Transverse colon (tissue), 4 donors: ENCODE measurements at regions not wholly inside any gene's neighbourhood (a gene's known extent, or its start where the extent isn't known, plus 50 kb on each side); places are given as distances from the start of the nearest gene placed in this dataset.

Source experiments
- DNase-seq: peaks from one replicate; pipeline ENCODE4 v3.0.0-alpha.2; 2019
- H3K27ac ChIP-seq, 4 donors: fragments of 200-600 bp; sonication (generic); 2 replicates each; pipeline ENCODE4 v1.5.1; 2016 to 2018; ENCODE audit warnings: inconsistent platforms in 4 of 4
- H3K27me3 ChIP-seq: fragments of 200-600 bp; sonication (generic); 2 replicates; pipeline ENCODE4 v1.5.1; 2017; ENCODE audit warnings: inconsistent platforms
- H3K36me3 ChIP-seq, 4 donors: fragments of 200-600 bp; sonication (generic); 2 replicates each; pipeline ENCODE4 v1.5.1; 2017 to 2019; ENCODE audit warnings: inconsistent platforms in 4 of 4
- H3K4me1 ChIP-seq, 4 donors: fragments of 200-600 bp; sonication (generic); 2 replicates each; pipeline ENCODE4 v1.5.1; 2017 to 2020; ENCODE audit warnings: inconsistent platforms in 4 of 4
- H3K4me3 ChIP-seq, 4 donors: fragments of 200-600 bp; sonication (generic); 1 replicate in 1 of 4; 2 replicates in 3 of 4; pipeline versions ENCODE4 v1.5.1 to v1.6.1; 2017 to 2019; ENCODE audit warnings: inconsistent platforms in 4 of 4
- H3K9me3 ChIP-seq, 2 donors: fragments of 200-600 bp; sonication (generic); 2 replicates each; pipeline ENCODE4 v1.5.1; 2017 to 2019; ENCODE audit warnings: inconsistent platforms in 2 of 2
- CTCF ChIP-seq, 5 experiments: fragments of 200-600 bp in 3 of 5; fragments of 450-650 bp in 2 of 5; sonication (generic) in 3 of 5; IDR thresholded peaks; 1 replicate in 2 of 5; 2 replicates in 3 of 5; pipeline ENCODE4 v1.5.1; 2016 to 2017; ENCODE audit warnings: antibody characterized with exemption in 5 of 5, inconsistent platforms in 3 of 5, mild to moderate bottlenecking in 2 of 5, moderate library complexity in 1 of 5
- EP300 ChIP-seq: sonication (generic); formaldehyde crosslinking; IDR thresholded peaks from one replicate; pipeline ENCODE4 v1.6.1; 2017; ENCODE audit warnings: antibody characterized with exemption, low read depth
- POLR2A ChIP-seq: fragments of 450-650 bp; IDR thresholded peaks from one replicate; pipeline ENCODE4 v1.6.1; 2016; ENCODE audit warnings: antibody characterized with exemption, mild to moderate bottlenecking, moderate library complexity
- POLR2AphosphoS5 ChIP-seq, 3 donors: sonication (generic); formaldehyde crosslinking; IDR thresholded peaks; one replicate each; pipeline ENCODE4 v1.6.1; 2016; ENCODE audit warnings: antibody characterized with exemption in 3 of 3
- WGBS, 2 donors: methylation state at CpG; one replicate each; pipeline ENCODE4 v1.1.5; 2018; ENCODE audit warnings: low coverage in 1 of 2; 5-methylcytosine and 5-hydroxymethylcytosine counted together
- in situ Hi-C, 4 donors: fragments of 200-750 bp; cut with MboI; loops; one replicate each; pipeline versions ENCODE4 v1.15.0 to v1.15.1; 2017; ENCODE audit warnings: low sequenced_read_pairs in 3 of 4, low pct_ligation_motif_present in 1 of 4, low pct_unique_long_range_greater_than_20kb in 1 of 4
- intact Hi-C: fragments of 100-400 bp; cut with DNase I; formaldehyde crosslinking; loops from one replicate; pipeline ENCODE4 v1.15.1; 2023; ENCODE audit warnings: low total_unique reads

DNA sequence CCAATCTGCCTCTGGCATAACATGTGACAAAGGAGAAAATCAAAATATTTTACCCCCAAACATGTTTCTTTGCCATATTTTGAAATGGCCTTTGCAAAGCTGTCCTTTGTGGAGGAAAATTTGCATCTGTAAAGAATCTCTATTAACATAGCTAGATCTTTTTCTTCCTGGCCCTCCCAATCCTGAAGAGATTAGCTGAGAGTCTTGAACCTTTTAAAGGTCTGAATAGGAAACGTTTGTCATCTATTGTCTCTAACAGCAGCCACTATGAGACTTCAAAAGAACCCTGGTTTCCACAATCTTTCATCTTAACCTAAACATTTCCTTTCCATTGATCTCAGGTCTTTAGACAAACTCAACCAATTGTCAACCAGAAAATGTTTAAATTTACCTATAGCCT, 520.9 kb upstream of the TGFBR2 start:
- 49 to 58% methylated on average over 1 of the region's 1 CpG for WGBS, 2 donors
- H3K27me3 ChIP-seq: no peaks in the 10 kb centered on the region
- H3K27ac ChIP-seq: no peak overlapping the region
- intact Hi-C loops (no loop called here), in situ Hi-C loops (no loop called here)
- no peaks in the 10 kb centered on the region for H3K9me3 ChIP-seq
- TF ChIP-seq POLR2AphosphoS5 (IDR thresholded peaks at IDR 0.05): no peak
- no peak for TF ChIP-seq CTCF (IDR thresholded peaks at IDR 0.05)
- no peak for TF ChIP-seq EP300
- TF ChIP-seq POLR2A: no peak
- H3K4me3 ChIP-seq: no peak overlapping the region
- no peak for DNase-seq
- H3K4me1 ChIP-seq: peaks cover 0 to 15% (median 12%) of the 10 kb centered on the region in 4 donors
- H3K36me3 ChIP-seq: no peaks in the 10 kb centered on the region

DNA sequence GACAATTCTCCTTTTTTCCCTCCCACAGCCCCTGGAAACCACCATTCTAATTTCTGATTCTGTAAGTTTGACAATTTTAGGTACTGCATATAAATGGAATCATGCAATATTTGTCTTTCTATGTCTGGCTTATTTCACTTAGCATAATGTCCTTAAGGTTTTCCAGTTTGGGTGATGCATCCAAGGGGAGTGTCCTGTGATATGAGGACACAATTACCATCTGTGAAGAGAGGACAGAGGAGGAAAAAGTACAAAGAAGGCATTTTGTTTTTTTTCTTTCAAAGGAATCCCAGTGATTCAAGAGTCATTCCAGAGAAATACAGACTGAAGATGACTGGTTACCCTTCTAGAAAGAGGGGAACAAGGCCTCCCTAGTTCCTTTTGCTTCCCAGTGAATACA, 514.7 kb upstream of the TGFBR2 start:
- Histone ChIP-seq H3K27ac (no peak overlapping the region), H3K27me3 (no peaks in the 10 kb centered on the region), H3K4me1 (no peaks in the 10 kb centered on the region), H3K36me3 (no peaks in the 10 kb centered on the region), H3K4me3 (no peak overlapping the region), H3K9me3 (peaks cover 0 to 6% of the 10 kb centered on the region in 2 donors)
- no peak for DNase-seq
- in situ Hi-C loops: no loop called here
- intact Hi-C loops: no loop called here
- TF ChIP-seq POLR2A (no peak), POLR2AphosphoS5 (IDR thresholded peaks at IDR 0.05) (no peak), CTCF (IDR thresholded peaks at IDR 0.05) (no peak)

DNA sequence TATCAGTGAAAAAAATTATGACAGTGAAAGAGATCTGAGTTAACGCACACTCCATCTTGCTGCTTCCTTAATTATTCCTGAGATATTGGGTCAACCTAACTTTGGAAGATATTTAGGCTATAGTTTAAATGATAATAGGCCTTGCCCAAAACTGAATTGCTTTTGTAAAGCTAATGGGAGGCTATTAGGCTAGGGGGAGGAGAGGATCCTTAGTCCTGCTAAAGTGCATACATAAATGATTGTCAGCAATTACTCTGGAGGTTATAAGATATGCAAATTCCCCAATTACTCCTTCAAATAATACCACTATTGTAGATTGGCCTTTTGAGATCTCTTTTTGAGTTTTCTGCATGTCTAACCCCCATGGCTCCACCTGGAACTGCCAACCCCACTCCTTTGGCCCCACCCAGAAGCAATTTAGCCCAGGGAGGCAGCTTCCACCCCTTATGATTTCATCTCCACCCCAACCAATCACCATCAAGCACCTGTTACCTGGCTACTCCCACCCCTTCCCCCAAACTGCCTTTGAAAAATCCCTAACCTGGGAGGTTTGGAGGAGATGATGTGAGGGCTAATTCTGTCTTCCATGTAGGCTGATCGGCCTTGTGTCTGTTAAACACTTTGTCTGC, 509.3 kb upstream of the TGFBR2 start:
- Histone ChIP-seq H3K4me1 (peaks cover 0 to 8% (median 0%) of the 10 kb centered on the region in 4 donors), H3K27me3 (no peaks in the 10 kb centered on the region), H3K27ac (no peak overlapping the region), H3K9me3 (peaks cover 0 to 6% of the 10 kb centered on the region in 2 donors), H3K36me3 (no peaks in the 10 kb centered on the region), H3K4me3 (no peak overlapping the region)
- in situ Hi-C loops: no loop called here
- 90% methylated on average over 2 of the region's 2 CpGs for WGBS, 2 donors
- DNase-seq: no peak
- TF ChIP-seq EP300 (no peak), CTCF (IDR thresholded peaks at IDR 0.05) (no peak), POLR2AphosphoS5 (IDR thresholded peaks at IDR 0.05) (no peak), POLR2A (no peak)
- intact Hi-C loops: no loop called here

- Histone ChIP-seq H3K27ac (no peak overlapping the region), H3K4me3 (no peak overlapping the region)
Observed at GRCh38 chr3:30098243-30098642, 508.2 kb upstream of the TGFBR2 start.

More at GRCh38 chr3:30098243-30098642, 508.2 kb upstream of the TGFBR2 start:
- TF ChIP-seq CTCF (IDR thresholded peaks at IDR 0.05) (no peak), EP300 (no peak), POLR2A (no peak), POLR2AphosphoS5 (IDR thresholded peaks at IDR 0.05) (no peak)
- DNase-seq: no peak
- Histone ChIP-seq H3K27me3 (no peaks in the 10 kb centered on the region), H3K36me3 (no peaks in the 10 kb centered on the region), H3K4me1 (peaks cover 0 to 8% (median 0%) of the 10 kb centered on the region in 4 donors), H3K9me3 (peaks cover 0 to 6% of the 10 kb centered on the region in 2 donors)
- in situ Hi-C loops: no loop called here
- intact Hi-C loops: no loop called here
